ENCODE measurements at regions not wholly inside any gene's neighbourhood (a gene's known extent, or its start where the extent isn't known, plus 50 kb on each side); places are given as distances from the start of the nearest gene placed in this dataset.

DNA sequence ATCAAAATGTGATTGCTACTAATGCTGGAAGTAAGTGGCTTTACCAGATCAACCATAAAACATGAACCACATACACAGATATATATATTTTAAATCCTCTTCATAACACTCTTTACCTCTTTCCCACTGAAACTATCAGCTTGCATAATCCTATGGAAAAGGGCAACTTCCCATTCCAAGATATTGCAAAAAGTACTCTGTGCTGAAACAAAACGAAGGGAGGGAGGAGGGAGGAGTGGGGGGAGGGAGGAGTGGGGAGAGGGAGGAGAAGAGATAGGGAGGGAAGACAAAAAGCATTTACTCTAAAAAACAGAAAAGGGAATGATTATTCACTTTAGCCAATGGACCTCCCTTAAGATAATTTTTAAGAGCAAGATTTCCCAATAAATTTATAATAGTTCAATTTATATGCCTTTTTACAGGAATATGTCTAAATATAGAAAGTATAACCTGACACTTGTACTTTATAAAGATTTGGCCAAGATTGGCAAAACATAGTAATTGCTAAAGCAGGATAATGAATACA is 344.8 kb upstream of the NFE2L3 start:
- TF ChIP-seq, protein P1, sequence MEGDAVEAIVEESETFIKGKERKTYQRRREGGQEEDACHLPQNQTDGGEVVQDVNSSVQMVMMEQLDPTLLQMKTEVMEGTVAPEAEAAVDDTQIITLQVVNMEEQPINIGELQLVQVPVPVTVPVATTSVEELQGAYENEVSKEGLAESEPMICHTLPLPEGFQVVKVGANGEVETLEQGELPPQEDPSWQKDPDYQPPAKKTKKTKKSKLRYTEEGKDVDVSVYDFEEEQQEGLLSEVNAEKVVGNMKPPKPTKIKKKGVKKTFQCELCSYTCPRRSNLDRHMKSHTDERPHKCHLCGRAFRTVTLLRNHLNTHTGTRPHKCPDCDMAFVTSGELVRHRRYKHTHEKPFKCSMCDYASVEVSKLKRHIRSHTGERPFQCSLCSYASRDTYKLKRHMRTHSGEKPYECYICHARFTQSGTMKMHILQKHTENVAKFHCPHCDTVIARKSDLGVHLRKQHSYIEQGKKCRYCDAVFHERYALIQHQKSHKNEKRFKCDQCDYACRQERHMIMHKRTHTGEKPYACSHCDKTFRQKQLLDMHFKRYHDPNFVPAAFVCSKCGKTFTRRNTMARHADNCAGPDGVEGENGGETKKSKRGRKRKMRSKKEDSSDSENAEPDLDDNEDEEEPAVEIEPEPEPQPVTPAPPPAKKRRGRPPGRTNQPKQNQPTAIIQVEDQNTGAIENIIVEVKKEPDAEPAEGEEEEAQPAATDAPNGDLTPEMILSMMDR (IDR thresholded peaks at IDR 0.05; ENCODE audit: poor library complexity, severe bottlenecking), result no peak
- TF ChIP-seq, protein P2, sequence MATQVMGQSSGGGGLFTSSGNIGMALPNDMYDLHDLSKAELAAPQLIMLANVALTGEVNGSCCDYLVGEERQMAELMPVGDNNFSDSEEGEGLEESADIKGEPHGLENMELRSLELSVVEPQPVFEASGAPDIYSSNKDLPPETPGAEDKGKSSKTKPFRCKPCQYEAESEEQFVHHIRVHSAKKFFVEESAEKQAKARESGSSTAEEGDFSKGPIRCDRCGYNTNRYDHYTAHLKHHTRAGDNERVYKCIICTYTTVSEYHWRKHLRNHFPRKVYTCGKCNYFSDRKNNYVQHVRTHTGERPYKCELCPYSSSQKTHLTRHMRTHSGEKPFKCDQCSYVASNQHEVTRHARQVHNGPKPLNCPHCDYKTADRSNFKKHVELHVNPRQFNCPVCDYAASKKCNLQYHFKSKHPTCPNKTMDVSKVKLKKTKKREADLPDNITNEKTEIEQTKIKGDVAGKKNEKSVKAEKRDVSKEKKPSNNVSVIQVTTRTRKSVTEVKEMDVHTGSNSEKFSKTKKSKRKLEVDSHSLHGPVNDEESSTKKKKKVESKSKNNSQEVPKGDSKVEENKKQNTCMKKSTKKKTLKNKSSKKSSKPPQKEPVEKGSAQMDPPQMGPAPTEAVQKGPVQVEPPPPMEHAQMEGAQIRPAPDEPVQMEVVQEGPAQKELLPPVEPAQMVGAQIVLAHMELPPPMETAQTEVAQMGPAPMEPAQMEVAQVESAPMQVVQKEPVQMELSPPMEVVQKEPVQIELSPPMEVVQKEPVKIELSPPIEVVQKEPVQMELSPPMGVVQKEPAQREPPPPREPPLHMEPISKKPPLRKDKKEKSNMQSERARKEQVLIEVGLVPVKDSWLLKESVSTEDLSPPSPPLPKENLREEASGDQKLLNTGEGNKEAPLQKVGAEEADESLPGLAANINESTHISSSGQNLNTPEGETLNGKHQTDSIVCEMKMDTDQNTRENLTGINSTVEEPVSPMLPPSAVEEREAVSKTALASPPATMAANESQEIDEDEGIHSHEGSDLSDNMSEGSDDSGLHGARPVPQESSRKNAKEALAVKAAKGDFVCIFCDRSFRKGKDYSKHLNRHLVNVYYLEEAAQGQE (IDR thresholded peaks at IDR 0.05; ENCODE audit: borderline replicate concordance), result no peak
- TF ChIP-seq EZH2 (IDR thresholded peaks at IDR 0.05; ENCODE audit: borderline replicate concordance, insufficient read depth, low read length, poor library complexity, severe bottlenecking) (no peak), TAF1 (IDR thresholded peaks at IDR 0.05; ENCODE audit: low read depth) (no peak), RAD21 (conservative IDR thresholded peaks at IDR 0.05) (no peak), POLR2AphosphoS5 (IDR thresholded peaks at IDR 0.05) (no peak), EP300 (conservative IDR thresholded peaks at IDR 0.05; ENCODE audit: poor library complexity, severe bottlenecking) (no peak), MXI1 (conservative IDR thresholded peaks at IDR 0.05; ENCODE audit: poor library complexity, severe bottlenecking) (no peak)

Data from neural cell (in vitro differentiated cells).